ENCODE measurements at regions not wholly inside any gene's neighbourhood (a gene's known extent, or its start where the extent isn't known, plus 50 kb on each side); places are given as distances from the start of the nearest gene placed in this dataset.

DNA sequence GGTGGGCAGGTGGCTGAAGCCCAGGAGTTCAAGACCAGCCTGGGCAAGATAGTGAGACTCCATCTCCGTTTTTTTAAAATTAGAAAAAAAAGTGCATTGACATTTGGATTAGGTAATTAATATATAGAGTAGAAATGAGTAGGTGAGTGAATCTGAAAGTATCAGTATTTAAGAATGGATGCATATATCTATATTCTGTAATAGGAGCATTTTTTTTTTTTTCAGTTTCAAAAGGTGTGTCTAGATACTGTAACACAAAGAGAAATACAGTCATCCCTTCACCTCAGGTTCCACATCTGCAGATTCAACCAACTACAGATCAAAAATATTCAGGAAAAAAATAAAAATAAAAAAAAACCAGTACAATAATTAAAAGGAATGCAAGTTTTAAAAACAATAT is 50.8 kb downstream of the RBM27 start:
- TF ChIP-seq, protein P1, sequence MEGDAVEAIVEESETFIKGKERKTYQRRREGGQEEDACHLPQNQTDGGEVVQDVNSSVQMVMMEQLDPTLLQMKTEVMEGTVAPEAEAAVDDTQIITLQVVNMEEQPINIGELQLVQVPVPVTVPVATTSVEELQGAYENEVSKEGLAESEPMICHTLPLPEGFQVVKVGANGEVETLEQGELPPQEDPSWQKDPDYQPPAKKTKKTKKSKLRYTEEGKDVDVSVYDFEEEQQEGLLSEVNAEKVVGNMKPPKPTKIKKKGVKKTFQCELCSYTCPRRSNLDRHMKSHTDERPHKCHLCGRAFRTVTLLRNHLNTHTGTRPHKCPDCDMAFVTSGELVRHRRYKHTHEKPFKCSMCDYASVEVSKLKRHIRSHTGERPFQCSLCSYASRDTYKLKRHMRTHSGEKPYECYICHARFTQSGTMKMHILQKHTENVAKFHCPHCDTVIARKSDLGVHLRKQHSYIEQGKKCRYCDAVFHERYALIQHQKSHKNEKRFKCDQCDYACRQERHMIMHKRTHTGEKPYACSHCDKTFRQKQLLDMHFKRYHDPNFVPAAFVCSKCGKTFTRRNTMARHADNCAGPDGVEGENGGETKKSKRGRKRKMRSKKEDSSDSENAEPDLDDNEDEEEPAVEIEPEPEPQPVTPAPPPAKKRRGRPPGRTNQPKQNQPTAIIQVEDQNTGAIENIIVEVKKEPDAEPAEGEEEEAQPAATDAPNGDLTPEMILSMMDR (IDR thresholded peaks at IDR 0.05) = no peak
- TF ChIP-seq FOXP1 (CRISPR knock-in tag; IDR thresholded peaks at IDR 0.05; ENCODE audit: borderline replicate concordance) (no peak), HMGXB4 (CRISPR knock-in tag; IDR thresholded peaks at IDR 0.05) (no peak), KAT7 (CRISPR knock-in tag; IDR thresholded peaks at IDR 0.05; ENCODE audit: borderline replicate concordance) (no peak), FOXK1 (CRISPR knock-in tag; IDR thresholded peaks at IDR 0.05) (no peak), ZNF138 (CRISPR knock-in tag; conservative IDR thresholded peaks at IDR 0.05) (no peak), IRF2 (CRISPR knock-in tag; IDR thresholded peaks at IDR 0.05; ENCODE audit: borderline replicate concordance, low read depth) (no peak), CBFB (CRISPR knock-in tag; IDR thresholded peaks at IDR 0.05; ENCODE audit: low read depth) (no peak)
- TF ChIP-seq, protein P2, sequence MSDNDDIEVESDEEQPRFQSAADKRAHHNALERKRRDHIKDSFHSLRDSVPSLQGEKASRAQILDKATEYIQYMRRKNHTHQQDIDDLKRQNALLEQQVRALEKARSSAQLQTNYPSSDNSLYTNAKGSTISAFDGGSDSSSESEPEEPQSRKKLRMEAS (CRISPR knock-in tag; IDR thresholded peaks at IDR 0.05) = no peak
